BE2C (cell line): ENCODE measurements at regions not wholly inside any gene's neighbourhood (a gene's known extent, or its start where the extent isn't known, plus 50 kb on each side); places are given as distances from the start of the nearest gene placed in this dataset.

Experiments
- DNase-seq: peaks from one replicate; pipeline ENCODE4 v3.0.0-alpha.2; 2020
- H3K27me3 ChIP-seq: fragments of 250-450 bp; sonication (Bioruptor Pico); 2 replicates; pipeline ENCODE4 v1.5.1; 2020; ENCODE audit warnings: mild to moderate bottlenecking
- H3K36me3 ChIP-seq: fragments of 250-450 bp; sonication (Bioruptor Pico); 2 replicates; pipeline ENCODE4 v1.5.1; 2020; ENCODE audit warnings: mild to moderate bottlenecking
- H3K4me1 ChIP-seq: fragments of 250-450 bp; sonication (Bioruptor Pico); 2 replicates; pipeline ENCODE4 v1.5.1; 2020
- H3K4me3 ChIP-seq: 2 replicates; pipeline ENCODE4 v1.5.1; 2011; ENCODE audit warnings: low read depth, low read length
- H3K9me3 ChIP-seq: fragments of 250-450 bp; sonication (Bioruptor Pico); 2 replicates; pipeline ENCODE4 v1.5.1; 2020
- TF ChIP-seq, protein P1 (sequence below): IDR thresholded peaks from 2 replicates; pipeline ENCODE4 v1.5.1; 2012; ENCODE audit warnings: mild to moderate bottlenecking, low read depth, low read length

DNA sequence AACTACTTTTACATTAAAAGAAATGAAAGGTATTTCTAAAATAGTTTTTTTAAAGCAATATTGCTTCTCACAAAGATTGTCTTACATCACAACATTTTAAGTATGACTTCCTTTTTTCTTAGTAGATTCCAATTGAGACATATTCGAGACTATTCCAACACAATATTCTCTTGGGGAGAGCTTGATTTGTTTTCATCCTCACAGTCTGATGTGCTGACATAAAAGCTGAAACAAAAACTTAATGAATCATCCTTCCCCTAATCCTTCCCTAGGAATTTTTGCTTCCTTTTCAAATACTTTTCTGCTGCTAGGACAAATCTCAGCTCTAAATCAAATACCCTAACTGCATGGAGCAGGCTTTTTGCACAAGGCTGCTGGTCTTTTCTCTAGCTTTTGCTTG, 245.8 kb upstream of the MAP3K1 start:
- no peak for DNase-seq
- peaks cover 4% of the 10 kb centered on the region; the same call in 1 of the 2 replicates for H3K4me1 ChIP-seq
- no peaks in the 10 kb centered on the region for H3K9me3 ChIP-seq
- TF ChIP-seq, protein P1, sequence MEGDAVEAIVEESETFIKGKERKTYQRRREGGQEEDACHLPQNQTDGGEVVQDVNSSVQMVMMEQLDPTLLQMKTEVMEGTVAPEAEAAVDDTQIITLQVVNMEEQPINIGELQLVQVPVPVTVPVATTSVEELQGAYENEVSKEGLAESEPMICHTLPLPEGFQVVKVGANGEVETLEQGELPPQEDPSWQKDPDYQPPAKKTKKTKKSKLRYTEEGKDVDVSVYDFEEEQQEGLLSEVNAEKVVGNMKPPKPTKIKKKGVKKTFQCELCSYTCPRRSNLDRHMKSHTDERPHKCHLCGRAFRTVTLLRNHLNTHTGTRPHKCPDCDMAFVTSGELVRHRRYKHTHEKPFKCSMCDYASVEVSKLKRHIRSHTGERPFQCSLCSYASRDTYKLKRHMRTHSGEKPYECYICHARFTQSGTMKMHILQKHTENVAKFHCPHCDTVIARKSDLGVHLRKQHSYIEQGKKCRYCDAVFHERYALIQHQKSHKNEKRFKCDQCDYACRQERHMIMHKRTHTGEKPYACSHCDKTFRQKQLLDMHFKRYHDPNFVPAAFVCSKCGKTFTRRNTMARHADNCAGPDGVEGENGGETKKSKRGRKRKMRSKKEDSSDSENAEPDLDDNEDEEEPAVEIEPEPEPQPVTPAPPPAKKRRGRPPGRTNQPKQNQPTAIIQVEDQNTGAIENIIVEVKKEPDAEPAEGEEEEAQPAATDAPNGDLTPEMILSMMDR = no peak
- no peak overlapping the region for H3K4me3 ChIP-seq
- no peaks in the 10 kb centered on the region for H3K36me3 ChIP-seq
- H3K27me3 ChIP-seq = no peaks in the 10 kb centered on the region

DNA sequence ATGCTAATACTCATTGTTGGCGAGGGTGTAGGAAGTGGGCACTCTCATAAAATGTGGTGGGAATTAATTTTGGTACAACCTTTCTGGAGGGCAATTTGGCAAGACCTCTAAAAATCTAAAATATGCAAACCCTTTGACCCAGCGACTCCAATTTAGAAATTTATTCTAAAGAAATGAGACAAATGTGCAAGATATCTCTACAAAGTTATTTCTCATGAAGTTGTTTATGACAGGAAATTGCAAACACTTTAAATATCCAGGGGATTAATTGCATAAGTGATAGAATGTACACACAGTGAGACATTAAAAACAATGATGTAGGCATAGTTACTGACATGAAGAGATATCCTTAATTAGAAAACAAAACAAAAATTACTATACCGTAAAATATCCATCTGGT, 246.3 kb upstream of the MAP3K1 start:
- no peaks in the 10 kb centered on the region for H3K9me3 ChIP-seq
- TF ChIP-seq, protein P1 = no peak
- no peak for DNase-seq
- no peaks in the 10 kb centered on the region for H3K27me3 ChIP-seq
- no peaks in the 10 kb centered on the region for H3K36me3 ChIP-seq
- peaks cover 4% of the 10 kb centered on the region; the same call in 1 of the 2 replicates for H3K4me1 ChIP-seq
- H3K4me3 ChIP-seq = no peak overlapping the region

DNA sequence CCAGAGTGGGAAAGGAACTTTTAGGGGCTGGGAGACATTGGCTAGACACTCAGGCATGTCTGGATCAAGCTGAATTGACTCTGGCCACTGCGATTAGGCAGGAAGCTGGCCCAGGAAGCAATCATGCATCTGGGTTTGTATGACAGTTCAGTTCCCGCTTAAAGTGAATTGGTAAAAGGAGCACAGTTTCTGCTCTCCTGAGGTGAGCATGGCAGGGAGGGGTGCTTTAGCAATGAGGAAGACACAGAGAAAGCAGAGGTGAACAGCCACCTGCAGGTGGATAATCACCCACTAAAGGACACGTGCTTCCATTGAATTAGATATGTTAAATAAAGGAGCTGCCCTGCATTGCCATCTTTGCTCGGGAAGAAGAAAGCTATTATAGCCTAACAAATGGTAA, 248.1 kb upstream of the MAP3K1 start:
- H3K36me3 ChIP-seq = no peaks in the 10 kb centered on the region
- TF ChIP-seq, protein P1 = no peak
- H3K4me3 ChIP-seq = no peak overlapping the region
- DNase-seq = no peak
- no peaks in the 10 kb centered on the region for H3K27me3 ChIP-seq
- no peaks in the 10 kb centered on the region for H3K9me3 ChIP-seq
- peaks cover 4% of the 10 kb centered on the region; the same call in 1 of the 2 replicates for H3K4me1 ChIP-seq

DNA sequence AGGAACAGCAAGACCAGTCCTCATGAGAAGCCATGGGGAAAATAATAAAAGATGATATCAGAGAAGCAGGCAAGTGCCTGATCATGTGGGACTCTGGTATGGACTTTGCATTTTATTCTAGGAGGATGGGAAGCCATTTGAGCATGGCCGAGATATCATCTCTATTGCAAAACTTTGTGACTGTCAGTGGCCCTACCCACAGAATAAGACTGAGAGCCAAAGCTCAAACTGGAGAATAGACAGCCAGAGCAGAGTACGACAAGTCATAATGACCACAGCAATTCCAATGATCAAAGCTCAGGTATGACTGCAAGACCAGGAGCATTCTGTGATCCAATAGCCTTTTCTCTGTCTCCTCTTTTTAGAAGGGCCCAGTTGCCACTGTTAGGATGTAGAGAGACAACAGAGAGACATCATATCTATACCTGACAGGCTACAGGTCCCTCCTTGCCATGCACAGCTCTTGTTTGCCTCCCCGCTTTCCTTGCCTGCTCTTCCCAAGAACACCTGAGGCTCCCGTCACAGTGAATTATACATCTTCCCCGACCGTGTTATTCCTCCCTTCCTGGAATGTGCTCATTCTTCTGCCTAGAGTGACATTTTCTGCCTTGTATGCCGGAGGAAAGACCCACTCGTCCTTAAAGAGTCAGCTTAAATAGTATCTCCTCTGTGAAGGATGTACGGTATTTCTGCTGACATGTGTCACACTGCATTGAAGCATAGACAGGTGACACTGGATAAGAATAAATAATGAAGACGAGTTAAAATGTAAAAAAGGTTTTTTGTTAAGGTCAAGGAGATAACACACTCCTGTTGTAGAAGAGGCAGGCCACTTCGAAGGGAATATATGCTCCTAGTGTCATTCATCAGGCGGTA, 248.7 kb upstream of the MAP3K1 start:
- H3K27me3 ChIP-seq = no peaks in the 10 kb centered on the region
- H3K36me3 ChIP-seq = no peaks in the 10 kb centered on the region
- H3K4me3 ChIP-seq = no peak overlapping the region
- no peaks in the 10 kb centered on the region for H3K9me3 ChIP-seq
- TF ChIP-seq, protein P1 = no peak
- peaks cover 4% of the 10 kb centered on the region; the same call in 1 of the 2 replicates for H3K4me1 ChIP-seq
- DNase-seq = no peak

DNA sequence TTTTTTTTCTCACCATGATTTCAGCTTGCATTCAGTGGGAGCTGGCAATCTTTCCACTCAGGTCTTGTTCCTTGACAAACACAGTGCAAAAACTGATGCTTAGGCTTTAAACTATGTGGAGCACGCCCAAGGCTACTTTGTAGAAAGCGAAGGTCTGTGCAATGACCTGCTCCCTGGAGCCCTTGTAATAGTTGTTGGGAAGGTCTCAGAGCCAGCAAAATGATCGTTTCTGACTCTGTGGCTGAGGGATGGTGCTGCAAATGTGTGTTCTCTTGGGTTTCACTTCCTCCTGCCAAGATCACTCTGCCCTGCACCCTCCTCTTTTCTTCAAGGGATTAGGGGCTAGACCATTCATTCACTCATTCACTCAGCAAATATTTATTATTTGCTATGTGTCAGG, 249.7 kb upstream of the MAP3K1 start:
- Histone ChIP-seq H3K4me3 (no peak overlapping the region), H3K27me3 (no peaks in the 10 kb centered on the region), H3K4me1 (peaks cover 4% of the 10 kb centered on the region; the same call in 1 of the 2 replicates), H3K9me3 (no peaks in the 10 kb centered on the region), H3K36me3 (no peaks in the 10 kb centered on the region)
- TF ChIP-seq, protein P1 = no peak
- no peak for DNase-seq

DNA sequence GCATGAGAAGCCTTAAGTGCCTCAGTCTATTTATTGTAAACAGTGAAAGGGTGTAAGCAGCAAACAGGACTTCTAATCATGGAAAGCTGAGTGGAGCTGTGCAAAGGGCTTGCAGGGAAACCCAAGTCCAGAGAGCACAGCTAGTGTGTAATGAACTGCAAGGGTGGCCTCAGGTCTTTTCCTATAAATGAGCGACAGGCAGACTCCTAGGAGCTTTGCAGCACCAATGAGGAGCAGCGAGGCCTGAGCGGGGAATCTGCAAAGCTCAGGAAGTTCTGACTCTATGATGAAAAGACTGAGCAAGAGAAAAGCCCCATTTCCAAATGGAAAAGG, 250.1 kb upstream of the MAP3K1 start:
- H3K36me3 ChIP-seq = no peaks in the 10 kb centered on the region
- H3K4me1 ChIP-seq = peaks cover 4% of the 10 kb centered on the region; the same call in 1 of the 2 replicates
- no peak overlapping the region for H3K4me3 ChIP-seq
- H3K9me3 ChIP-seq = no peaks in the 10 kb centered on the region
- DNase-seq = no peak
- H3K27me3 ChIP-seq = no peaks in the 10 kb centered on the region
- TF ChIP-seq, protein P1 = no peak
